HEK293 (cell line): ENCODE measurements at regions not wholly inside any gene's neighbourhood (a gene's known extent, or its start where the extent isn't known, plus 50 kb on each side); places are given as distances from the start of the nearest gene placed in this dataset.

Experiments
- CTCF ChIA-PET: fragments of 350-600 bp; formaldehyde crosslinking; extraction: SDS; loops from one replicate; lab custom pipeline; 2021; ENCODE audit warnings: antibody characterized with exemption; lab: Yijun Ruan, JAX
- POLR2A ChIA-PET: fragments of 300-600 bp; formaldehyde crosslinking; extraction: SDS; loops from one replicate; lab custom pipeline; 2020; ENCODE audit warnings: antibody characterized with exemption, inconsistent platforms; lab: Yijun Ruan, JAX
- H3K27ac ChIP-seq: fragments of 200-500 bp; sonication (Bioruptor generic); 2 replicates; pipeline ENCODE4 v1.5.1; 2014; ENCODE audit warnings: low read depth, low read length, control low read depth, inconsistent platforms; ENCODE audit errors: extremely low read depth
- H3K36me3 ChIP-seq, 2 experiments: fragments of 200-500 bp in 1 of 2; sonication (Bioruptor generic) in 1 of 2; 1 replicate in 1 of 2; 2 replicates in 1 of 2; pipeline ENCODE4 v1.5.1; 2014 to 2017; ENCODE audit warnings: inconsistent platforms in 2 of 2, low read length in 2 of 2; ENCODE audit not compliant: control insufficient read depth in 2 of 2, insufficient read depth in 1 of 2
- H3K4me1 ChIP-seq: fragments of 200-500 bp; sonication (Bioruptor generic); 2 replicates; pipeline ENCODE4 v1.5.1; 2014; ENCODE audit warnings: mild to moderate bottlenecking, low read length, inconsistent platforms; ENCODE audit not compliant: control insufficient read depth, insufficient read depth
- H3K4me3 ChIP-seq: 2 replicates; pipeline ENCODE4 v1.5.1; 2011; ENCODE audit warnings: low read depth, mild to moderate bottlenecking, control low read depth, low read length, moderate library complexity
- H3K9me3 ChIP-seq: fragments of 200-500 bp; sonication (Bioruptor generic); 2 replicates; pipeline ENCODE4 v1.5.1; 2014; ENCODE audit warnings: low read depth, low read length, inconsistent platforms; ENCODE audit not compliant: control insufficient read depth, insufficient read depth
- EGR2 ChIP-seq: fragments of 450-650 bp; formaldehyde crosslinking; IDR thresholded peaks from 2 replicates; pipeline ENCODE4 v1.5.1; 2016; ENCODE audit warnings: low read depth, missing biosample characterization, missing genetic modification characterization
- GLI4 ChIP-seq: fragments of 450-650 bp; formaldehyde crosslinking; IDR thresholded peaks from 2 replicates; pipeline ENCODE4 v1.5.1; 2016; ENCODE audit warnings: missing biosample characterization, missing genetic modification characterization
- KLF16 ChIP-seq: fragments of 450-650 bp; formaldehyde crosslinking; IDR thresholded peaks from 2 replicates; pipeline ENCODE4 v1.5.1; 2017; ENCODE audit warnings: missing biosample characterization, missing genetic modification characterization
- YY2 ChIP-seq: fragments of 450-650 bp; formaldehyde crosslinking; IDR thresholded peaks from 2 replicates; pipeline ENCODE4 v1.5.1; 2016; ENCODE audit warnings: missing biosample characterization, missing genetic modification characterization
- ZBTB20 ChIP-seq: fragments of 450-650 bp; formaldehyde crosslinking; IDR thresholded peaks from 2 replicates; pipeline ENCODE4 v1.5.1; 2016; ENCODE audit warnings: missing biosample characterization, missing genetic modification characterization
- ZFP41 ChIP-seq: fragments of 450-650 bp; formaldehyde crosslinking; IDR thresholded peaks from 2 replicates; pipeline ENCODE4 v1.5.1; 2016; ENCODE audit warnings: missing biosample characterization, missing genetic modification characterization, borderline replicate concordance
- ZNF10 ChIP-seq: fragments of 450-650 bp; formaldehyde crosslinking; IDR thresholded peaks from 2 replicates; pipeline ENCODE4 v1.5.1; 2017; ENCODE audit warnings: missing biosample characterization, missing genetic modification characterization
- ZNF121 ChIP-seq: fragments of 450-650 bp; formaldehyde crosslinking; IDR thresholded peaks from 2 replicates; pipeline ENCODE4 v1.5.1; 2016; ENCODE audit warnings: missing biosample characterization, missing genetic modification characterization
- ZNF132 ChIP-seq: fragments of 450-650 bp; formaldehyde crosslinking; IDR thresholded peaks from 2 replicates; pipeline ENCODE4 v1.5.1; 2017; ENCODE audit warnings: missing biosample characterization, missing genetic modification characterization, borderline replicate concordance
- ZNF146 ChIP-seq: fragments of 450-650 bp; formaldehyde crosslinking; IDR thresholded peaks from 2 replicates; pipeline ENCODE4 v1.5.1; 2016; ENCODE audit warnings: missing biosample characterization, missing genetic modification characterization
- ZNF155 ChIP-seq: fragments of 450-650 bp; formaldehyde crosslinking; IDR thresholded peaks from 2 replicates; pipeline ENCODE4 v1.5.1; 2016; ENCODE audit warnings: missing biosample characterization, missing genetic modification characterization
- ZNF214 ChIP-seq: fragments of 450-650 bp; formaldehyde crosslinking; IDR thresholded peaks from 2 replicates; pipeline ENCODE4 v1.5.1; 2017; ENCODE audit warnings: missing biosample characterization, mild to moderate bottlenecking, missing genetic modification characterization, borderline replicate concordance
- ZNF223 ChIP-seq: fragments of 450-650 bp; formaldehyde crosslinking; IDR thresholded peaks from 2 replicates; pipeline ENCODE4 v1.5.1; 2016; ENCODE audit warnings: missing biosample characterization, missing genetic modification characterization
- ZNF266 ChIP-seq: fragments of 450-650 bp; formaldehyde crosslinking; IDR thresholded peaks from 2 replicates; pipeline ENCODE4 v1.5.1; 2016; ENCODE audit warnings: missing biosample characterization, missing genetic modification characterization, low read depth
- ZNF311 ChIP-seq: fragments of 450-650 bp; formaldehyde crosslinking; IDR thresholded peaks from 2 replicates; pipeline ENCODE4 v1.5.1; 2017; ENCODE audit warnings: missing biosample characterization, missing genetic modification characterization, borderline replicate concordance
- ZNF501 ChIP-seq: fragments of 450-650 bp; formaldehyde crosslinking; IDR thresholded peaks from 2 replicates; pipeline ENCODE4 v1.5.1; 2016; ENCODE audit warnings: missing biosample characterization, missing genetic modification characterization
- ZNF514 ChIP-seq: fragments of 450-650 bp; formaldehyde crosslinking; IDR thresholded peaks from 2 replicates; pipeline ENCODE4 v1.5.1; 2016; ENCODE audit warnings: missing biosample characterization, missing genetic modification characterization
- ZNF530 ChIP-seq: fragments of 450-650 bp; formaldehyde crosslinking; IDR thresholded peaks from 2 replicates; pipeline ENCODE4 v1.5.1; 2016; ENCODE audit warnings: low read depth, missing biosample characterization, missing genetic modification characterization
- ZNF549 ChIP-seq: fragments of 450-650 bp; IDR thresholded peaks from 2 replicates; pipeline ENCODE4 v1.5.1; 2018; ENCODE audit warnings: missing biosample characterization, missing genetic modification characterization, mild to moderate bottlenecking, inconsistent platforms, moderate library complexity
- ZNF610 ChIP-seq: fragments of 450-650 bp; formaldehyde crosslinking; IDR thresholded peaks from 2 replicates; pipeline ENCODE4 v1.5.1; 2016; ENCODE audit warnings: missing biosample characterization, missing genetic modification characterization, borderline replicate concordance
- ZNF707 ChIP-seq: fragments of 450-650 bp; formaldehyde crosslinking; IDR thresholded peaks from 2 replicates; pipeline ENCODE4 v1.5.1; 2016; ENCODE audit warnings: missing biosample characterization, missing genetic modification characterization
- ZNF776 ChIP-seq: fragments of 450-650 bp; formaldehyde crosslinking; IDR thresholded peaks from 2 replicates; pipeline ENCODE4 v1.5.0; 2017; ENCODE audit warnings: missing biosample characterization, missing genetic modification characterization, borderline replicate concordance
- ZSCAN16 ChIP-seq: fragments of 450-650 bp; formaldehyde crosslinking; IDR thresholded peaks from 2 replicates; pipeline ENCODE4 v1.5.1; 2016; ENCODE audit warnings: missing biosample characterization, missing genetic modification characterization
- TF ChIP-seq, protein P1 (sequence below): sonication (generic); formaldehyde crosslinking; IDR thresholded peaks from 2 replicates; pipeline ENCODE4 v1.8.1; 2022; ENCODE audit warnings: mild to moderate bottlenecking, moderate library complexity, missing genetic modification reagents
- TF ChIP-seq, protein P2 (sequence below): fragments of 450-650 bp; formaldehyde crosslinking; IDR thresholded peaks from 2 replicates; pipeline ENCODE4 v1.5.1; 2016; ENCODE audit warnings: missing biosample characterization, missing genetic modification characterization
- TF ChIP-seq, protein P3 (sequence below): fragments of 450-650 bp; formaldehyde crosslinking; IDR thresholded peaks from 2 replicates; pipeline ENCODE4 v1.5.1; 2016; ENCODE audit warnings: missing biosample characterization, missing genetic modification characterization
- TF ChIP-seq, protein P4 (sequence below): fragments of 450-650 bp; formaldehyde crosslinking; IDR thresholded peaks from 2 replicates; pipeline ENCODE4 v1.5.1; 2017; ENCODE audit warnings: missing biosample characterization, missing genetic modification characterization

DNA sequence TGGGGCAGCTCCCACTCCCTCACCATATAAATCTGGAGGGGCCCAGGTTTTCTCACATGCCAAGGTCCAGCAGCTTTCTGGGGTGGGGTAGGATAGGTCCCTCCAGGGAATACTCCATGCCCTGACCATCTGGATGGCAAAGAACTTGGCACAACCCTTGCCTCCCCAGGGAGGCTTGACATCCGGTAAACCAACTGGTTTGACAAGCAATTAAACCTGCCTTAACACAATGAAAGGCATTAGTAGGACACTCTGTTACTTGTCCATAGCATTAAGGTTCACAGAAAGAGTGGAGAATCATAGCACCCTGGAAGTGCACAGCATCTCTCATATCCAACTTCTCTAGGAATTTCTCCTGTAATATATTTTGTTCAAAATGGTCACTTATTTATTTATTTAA lies 63.9 kb upstream of the MAF start:
- H3K4me1 ChIP-seq: no peaks in the 10 kb centered on the region; the same call in 1 of the 2 replicates
- TF ChIP-seq, protein P1, sequence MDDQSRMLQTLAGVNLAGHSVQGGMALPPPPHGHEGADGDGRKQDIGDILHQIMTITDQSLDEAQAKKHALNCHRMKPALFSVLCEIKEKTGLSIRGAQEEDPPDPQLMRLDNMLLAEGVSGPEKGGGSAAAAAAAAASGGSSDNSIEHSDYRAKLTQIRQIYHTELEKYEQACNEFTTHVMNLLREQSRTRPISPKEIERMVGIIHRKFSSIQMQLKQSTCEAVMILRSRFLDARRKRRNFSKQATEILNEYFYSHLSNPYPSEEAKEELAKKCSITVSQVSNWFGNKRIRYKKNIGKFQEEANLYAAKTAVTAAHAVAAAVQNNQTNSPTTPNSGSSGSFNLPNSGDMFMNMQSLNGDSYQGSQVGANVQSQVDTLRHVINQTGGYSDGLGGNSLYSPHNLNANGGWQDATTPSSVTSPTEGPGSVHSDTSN: no peak
- no peak for TF ChIP-seq ZNF707 (tag by site-specific recombination)
- no peak for TF ChIP-seq ZNF223 (tag by site-specific recombination)
- no peak for TF ChIP-seq ZBTB20 (tag by site-specific recombination)
- TF ChIP-seq ZNF501 (tag by site-specific recombination): no peak
- TF ChIP-seq, protein P2, sequence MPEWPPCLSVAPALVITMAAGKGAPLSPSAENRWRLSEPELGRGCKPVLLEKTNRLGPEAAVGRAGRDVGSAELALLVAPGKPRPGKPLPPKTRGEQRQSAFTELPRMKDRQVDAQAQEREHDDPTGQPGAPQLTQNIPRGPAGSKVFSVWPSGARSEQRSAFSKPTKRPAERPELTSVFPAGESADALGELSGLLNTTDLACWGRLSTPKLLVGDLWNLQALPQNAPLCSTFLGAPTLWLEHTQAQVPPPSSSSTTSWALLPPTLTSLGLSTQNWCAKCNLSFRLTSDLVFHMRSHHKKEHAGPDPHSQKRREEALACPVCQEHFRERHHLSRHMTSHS (tag by site-specific recombination): no peak
- no peak for TF ChIP-seq ZNF121 (tag by site-specific recombination)
- ChIA-PET POLR2A (no interaction called here), CTCF (no interaction called here)
- no peak overlapping the region for H3K27ac ChIP-seq
- H3K4me3 ChIP-seq: no peak overlapping the region
- no peaks in the 10 kb centered on the region for H3K36me3 ChIP-seq
- H3K9me3 ChIP-seq: no peaks in the 10 kb centered on the region

DNA sequence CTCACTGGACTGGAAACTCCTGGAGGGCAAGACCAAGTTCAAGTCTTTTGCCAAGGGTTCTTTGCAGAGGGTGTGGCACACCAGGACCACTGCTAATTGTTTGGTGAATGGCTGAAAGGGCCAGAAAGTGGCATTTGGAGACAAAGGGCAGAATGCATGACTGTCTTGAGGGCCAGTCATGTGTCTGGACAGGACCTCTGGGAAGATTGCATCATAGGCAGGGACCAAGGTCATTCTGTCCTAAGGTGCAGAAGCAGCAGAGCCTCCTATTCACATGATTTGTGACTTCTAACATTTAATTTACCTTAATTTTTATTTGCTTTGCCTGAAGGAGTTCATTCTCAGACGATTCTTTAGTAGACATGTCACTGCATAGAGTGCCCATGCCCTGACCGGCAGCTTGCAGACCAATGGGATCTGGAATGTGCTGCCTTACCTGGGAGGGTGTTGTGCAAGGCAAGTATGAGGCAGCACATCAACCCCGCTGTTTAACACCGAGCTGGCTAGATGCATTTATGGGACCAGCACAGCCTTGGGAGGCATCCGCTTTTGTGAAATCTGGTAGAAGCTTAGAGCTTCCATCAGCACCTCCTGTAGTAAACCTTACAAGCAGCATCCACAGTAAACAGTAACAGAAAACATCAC lies 62.3 kb upstream of the MAF start:
- Histone ChIP-seq H3K4me3 (no peak overlapping the region), H3K36me3 (no peaks in the 10 kb centered on the region), H3K4me1 (peaks cover 6% of the 10 kb centered on the region), H3K9me3 (no peaks in the 10 kb centered on the region), H3K27ac (no peak overlapping the region)
- ChIA-PET POLR2A (no interaction called here), CTCF (no interaction called here)
- TF ChIP-seq YY2 (tag by site-specific recombination): no peak
- no peak for TF ChIP-seq ZNF132
- TF ChIP-seq ZNF146 (tag by site-specific recombination): no peak
- no peak for TF ChIP-seq ZNF776 (tag by site-specific recombination)
- TF ChIP-seq ZNF549 (tag by site-specific recombination): no peak
- TF ChIP-seq ZNF610 (tag by site-specific recombination): no peak

DNA sequence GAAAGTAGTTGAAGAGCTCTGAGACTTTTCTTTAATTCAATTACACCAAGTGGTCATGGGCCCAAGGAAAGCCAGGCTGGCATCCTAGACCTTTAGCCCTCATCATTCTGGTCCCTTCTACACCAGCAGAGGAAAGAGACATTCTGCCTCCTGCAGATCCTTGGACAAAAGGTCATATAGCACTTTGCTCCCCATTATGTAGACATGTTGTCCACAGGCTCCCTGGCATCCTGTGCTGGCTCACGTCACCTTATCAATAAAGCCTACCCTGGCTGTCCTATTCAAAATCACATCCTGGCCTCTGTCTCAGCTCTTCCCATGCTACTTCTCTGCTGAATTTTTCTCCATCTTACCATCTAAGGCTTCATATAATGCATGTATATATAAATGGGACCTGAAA lies 61.6 kb upstream of the MAF start:
- Histone ChIP-seq H3K9me3 (no peaks in the 10 kb centered on the region), H3K4me3 (no peak overlapping the region), H3K36me3 (no peaks in the 10 kb centered on the region), H3K4me1 (peaks cover 6% of the 10 kb centered on the region), H3K27ac (no peak overlapping the region)
- CTCF ChIA-PET: no interaction called here
- POLR2A ChIA-PET: no interaction called here
- TF ChIP-seq ZNF155 (tag by site-specific recombination): no peak
- TF ChIP-seq ZSCAN16: no peak
- no peak for TF ChIP-seq GLI4
- TF ChIP-seq ZNF530 (tag by site-specific recombination): no peak
- TF ChIP-seq ZFP41 (tag by site-specific recombination): no peak
- no peak for TF ChIP-seq KLF16
- TF ChIP-seq ZNF311 (tag by site-specific recombination): no peak
- TF ChIP-seq EGR2: no peak
- TF ChIP-seq ZNF146 (tag by site-specific recombination): no peak
- no peak for TF ChIP-seq ZNF514 (tag by site-specific recombination)
- TF ChIP-seq, protein P3, sequence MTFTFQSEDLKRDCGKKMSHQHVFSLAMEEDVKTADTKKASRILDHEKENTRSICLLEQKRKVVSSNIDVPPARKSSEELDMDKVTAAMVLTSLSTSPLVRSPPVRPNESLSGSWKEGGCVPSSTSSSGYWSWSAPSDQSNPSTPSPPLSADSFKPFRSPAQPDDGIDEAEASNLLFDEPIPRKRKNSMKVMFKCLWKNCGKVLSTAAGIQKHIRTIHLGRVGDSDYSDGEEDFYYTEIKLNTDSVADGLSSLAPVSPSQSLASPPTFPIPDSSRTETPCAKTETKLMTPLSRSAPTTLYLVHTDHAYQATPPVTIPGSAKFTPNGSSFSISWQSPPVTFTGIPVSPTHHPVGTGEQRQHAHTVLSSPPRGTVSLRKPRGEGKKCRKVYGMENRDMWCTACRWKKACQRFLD: no peak
- TF ChIP-seq ZNF214 (tag by site-specific recombination): no peak
- TF ChIP-seq ZNF10 (tag by site-specific recombination): no peak
- no peak for TF ChIP-seq ZNF266 (tag by site-specific recombination)
- TF ChIP-seq, protein P4, sequence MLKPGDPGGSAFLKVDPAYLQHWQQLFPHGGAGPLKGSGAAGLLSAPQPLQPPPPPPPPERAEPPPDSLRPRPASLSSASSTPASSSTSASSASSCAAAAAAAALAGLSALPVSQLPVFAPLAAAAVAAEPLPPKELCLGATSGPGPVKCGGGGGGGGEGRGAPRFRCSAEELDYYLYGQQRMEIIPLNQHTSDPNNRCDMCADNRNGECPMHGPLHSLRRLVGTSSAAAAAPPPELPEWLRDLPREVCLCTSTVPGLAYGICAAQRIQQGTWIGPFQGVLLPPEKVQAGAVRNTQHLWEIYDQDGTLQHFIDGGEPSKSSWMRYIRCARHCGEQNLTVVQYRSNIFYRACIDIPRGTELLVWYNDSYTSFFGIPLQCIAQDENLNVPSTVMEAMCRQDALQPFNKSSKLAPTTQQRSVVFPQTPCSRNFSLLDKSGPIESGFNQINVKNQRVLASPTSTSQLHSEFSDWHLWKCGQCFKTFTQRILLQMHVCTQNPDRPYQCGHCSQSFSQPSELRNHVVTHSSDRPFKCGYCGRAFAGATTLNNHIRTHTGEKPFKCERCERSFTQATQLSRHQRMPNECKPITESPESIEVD: no peak
